ENCODE measurements at regions not wholly inside any gene's neighbourhood (a gene's known extent, or its start where the extent isn't known, plus 50 kb on each side); places are given as distances from the start of the nearest gene placed in this dataset.

GRCh38 chr2:215727507-215728503 lies 285.5 kb downstream of the MREG start:
- TF ChIP-seq EGR1 (conservative IDR thresholded peaks at IDR 0.05) (no peak), RCOR1 (IDR thresholded peaks at IDR 0.05; ENCODE audit: borderline replicate concordance in 1 of 2, low read depth in 2 of 2, low read length in 2 of 2) (peak in 1 of 2 experiments; percentile 13; a peak in 1 of 4 replicates), KAT7 (CRISPR knock-in tag; IDR thresholded peaks at IDR 0.05; ENCODE audit: borderline replicate concordance) (no peak), HOXB6 (CRISPR knock-in tag; IDR thresholded peaks at IDR 0.05; ENCODE audit: borderline replicate concordance) (no peak), CEBPB (tag; IDR thresholded peaks at IDR 0.05) (no peak), EZH2 (IDR thresholded peaks at IDR 0.05; ENCODE audit: borderline replicate concordance, low read depth, low read length) (no peak), FOXM1 (IDR thresholded peaks at IDR 0.05; ENCODE audit: low read depth) (no peak), FOXM1 (CRISPR knock-in tag; IDR thresholded peaks at IDR 0.05; ENCODE audit: low read depth) (no peak), ATF2 (CRISPR knock-in tag; IDR thresholded peaks at IDR 0.05) (no peak), BRCA1 (IDR thresholded peaks at IDR 0.05) (no peak), BRCA1 (CRISPR knock-in tag; IDR thresholded peaks at IDR 0.05) (no peak), TAF9B (IDR thresholded peaks at IDR 0.05; ENCODE audit: partially characterized antibody) (no peak)
